H9 (cell line): ENCODE measurements at regions not wholly inside any gene's neighbourhood (a gene's known extent, or its start where the extent isn't known, plus 50 kb on each side); places are given as distances from the start of the nearest gene placed in this dataset.

Experiments
- DNase-seq: peaks from one replicate; pipeline ENCODE4 v3.0.0-alpha.2; 2017
- H2AFZ ChIP-seq: one replicate; pipeline ENCODE4 v1.6.1; 2013; ENCODE audit warnings: mild to moderate bottlenecking, low read length, control low read depth, moderate library complexity
- H2AK5ac ChIP-seq: 2 replicates; pipeline ENCODE4 v1.6.1; 2013; ENCODE audit warnings: low read length, control low read depth, mixed read lengths; ENCODE audit not compliant: insufficient read length
- H2BK120ac ChIP-seq: one replicate; pipeline ENCODE4 v1.6.1; 2013; ENCODE audit warnings: low read depth, mild to moderate bottlenecking, low read length, control low read depth, inconsistent platforms; ENCODE audit not compliant: poor library complexity, severe bottlenecking
- H2BK12ac ChIP-seq: 2 replicates; pipeline ENCODE4 v1.6.1; 2013; ENCODE audit warnings: low read length, control low read depth, mixed read lengths, low read depth; ENCODE audit not compliant: insufficient read length
- H2BK15ac ChIP-seq: 2 replicates; pipeline ENCODE4 v1.6.1; 2013; ENCODE audit warnings: low read depth, low read length, control low read depth
- H2BK20ac ChIP-seq: one replicate; pipeline ENCODE4 v1.6.1; 2013; ENCODE audit warnings: low read depth, mild to moderate bottlenecking, low read length, control low read depth, inconsistent platforms; ENCODE audit not compliant: poor library complexity, severe bottlenecking
- H2BK5ac ChIP-seq: 2 replicates; pipeline ENCODE4 v1.6.1; 2013; ENCODE audit warnings: low read length, control low read depth, mixed read lengths; ENCODE audit not compliant: insufficient read length
- H3K14ac ChIP-seq: 2 replicates; pipeline ENCODE4 v1.6.1; 2013; ENCODE audit warnings: low read length, control low read depth; ENCODE audit not compliant: insufficient read depth
- H3K18ac ChIP-seq: 2 replicates; pipeline ENCODE4 v1.6.1; 2013; ENCODE audit warnings: low read depth, mild to moderate bottlenecking, mixed read lengths, low read length, control low read depth; ENCODE audit not compliant: insufficient read length
- H3K23ac ChIP-seq: 2 replicates; pipeline ENCODE4 v1.6.1; 2013; ENCODE audit warnings: low read length, control low read depth, mixed read lengths, low read depth; ENCODE audit not compliant: insufficient read length
- H3K23me2 ChIP-seq: 2 replicates; pipeline ENCODE4 v1.6.1; 2013; ENCODE audit warnings: low read depth, mild to moderate bottlenecking, mixed read lengths, low read length, control low read depth; ENCODE audit not compliant: insufficient read length, poor library complexity, severe bottlenecking
- H3K27ac ChIP-seq: 2 replicates; pipeline ENCODE4 v1.5.1; 2013; ENCODE audit warnings: low read length, control low read depth, mixed read lengths, low read depth; ENCODE audit not compliant: insufficient read length
- H3K27me3 ChIP-seq: 2 replicates; pipeline ENCODE4 v1.6.1; 2013; ENCODE audit warnings: low read length, control low read depth, inconsistent platforms; ENCODE audit not compliant: insufficient read depth
- H3K4ac ChIP-seq: 2 replicates; pipeline ENCODE4 v1.6.1; 2013; ENCODE audit warnings: low read depth, mild to moderate bottlenecking, control low read depth, inconsistent platforms, low read length, moderate library complexity
- H3K4me1 ChIP-seq: 2 replicates; pipeline ENCODE4 v1.6.1; 2013; ENCODE audit warnings: low read length, control low read depth, inconsistent platforms; ENCODE audit not compliant: insufficient read depth
- H3K4me2 ChIP-seq: 2 replicates; pipeline ENCODE4 v1.6.1; 2013; ENCODE audit warnings: low read length, control low read depth, mixed read lengths; ENCODE audit not compliant: insufficient read length, insufficient read depth
- H3K56ac ChIP-seq: 2 replicates; pipeline ENCODE4 v1.6.1; 2013; ENCODE audit warnings: low read depth, mild to moderate bottlenecking, mixed read lengths, low read length, control low read depth; ENCODE audit not compliant: insufficient read length
- H3K79me1 ChIP-seq: 2 replicates; pipeline ENCODE4 v1.6.1; 2013; ENCODE audit warnings: low read depth, mild to moderate bottlenecking, moderate library complexity, low read length, control low read depth, inconsistent platforms; ENCODE audit not compliant: insufficient read depth, poor library complexity, severe bottlenecking
- H3K79me2 ChIP-seq: 2 replicates; pipeline ENCODE4 v1.6.1; 2013; ENCODE audit warnings: low read length, control low read depth, inconsistent platforms; ENCODE audit not compliant: insufficient read depth
- H3K9ac ChIP-seq: 2 replicates; pipeline ENCODE4 v1.6.1; 2013; ENCODE audit warnings: low read length, control low read depth, mixed read lengths; ENCODE audit not compliant: insufficient read length; ENCODE audit errors: extremely low read depth
- H3K9me3 ChIP-seq: one replicate; pipeline ENCODE4 v1.6.1; 2013; ENCODE audit warnings: low read depth, low read length, inconsistent platforms; ENCODE audit not compliant: control insufficient read depth
- H3T11ph ChIP-seq: one replicate; pipeline ENCODE4 v1.6.1; 2013; ENCODE audit warnings: mild to moderate bottlenecking, low read length, control low read depth, inconsistent platforms
- H4K20me1 ChIP-seq: one replicate; pipeline ENCODE4 v1.6.1; 2013; ENCODE audit not compliant: control insufficient read depth, insufficient read length, insufficient read depth
- H4K5ac ChIP-seq: 2 replicates; pipeline ENCODE4 v1.6.1; 2013; ENCODE audit warnings: low read depth, mild to moderate bottlenecking, mixed read lengths, low read length, control low read depth; ENCODE audit not compliant: insufficient read length
- H4K8ac ChIP-seq: replicated peaks from 2 replicates; pipeline ENCODE4 v1.6.1; 2013; ENCODE audit warnings: low read length, control low read depth, mixed read lengths, low read depth; ENCODE audit not compliant: insufficient read length
- H4K91ac ChIP-seq: 2 replicates; pipeline ENCODE4 v1.6.1; 2013; ENCODE audit warnings: low read depth, mild to moderate bottlenecking, moderate library complexity, mixed read lengths, low read length, control low read depth; ENCODE audit not compliant: insufficient read length
- H3K27ac Mint-ChIP-seq, 3 experiments: 2 replicates in 2 of 3; 3 replicates in 1 of 3; pipeline ENCODE4 v1.8.0; 2020 to 2021; ENCODE audit warnings: mixed read lengths in 3 of 3, mild to moderate bottlenecking in 1 of 3, moderate library complexity in 1 of 3
- H3K27me3 Mint-ChIP-seq: 2 replicates; pipeline ENCODE4 v1.8.0; 2021; ENCODE audit warnings: low read depth, mild to moderate bottlenecking, moderate library complexity, mixed read lengths
- H3K36me3 Mint-ChIP-seq, 3 experiments: 2 replicates in 2 of 3; 3 replicates in 1 of 3; pipeline ENCODE4 v1.8.0; 2020 to 2021; ENCODE audit warnings: low read depth in 3 of 3, mixed read lengths in 3 of 3; ENCODE audit not compliant: insufficient read depth in 1 of 3
- H3K4me1 Mint-ChIP-seq, 2 experiments: 2 replicates each; pipeline ENCODE4 v1.8.0; 2020; ENCODE audit warnings: mixed read lengths in 2 of 2
- H3K4me3 Mint-ChIP-seq, 2 experiments: 2 replicates in 1 of 2; 3 replicates in 1 of 2; pipeline ENCODE4 v1.8.0; 2020 to 2021; ENCODE audit warnings: mild to moderate bottlenecking in 2 of 2, mixed read lengths in 2 of 2, moderate library complexity in 1 of 2
- H3K9me3 Mint-ChIP-seq, 2 experiments: 2 replicates in 1 of 2; 3 replicates in 1 of 2; pipeline ENCODE4 v1.8.0; 2020; ENCODE audit warnings: mild to moderate bottlenecking in 2 of 2, mixed read lengths in 2 of 2, moderate library complexity in 1 of 2
- CTCF ChIP-seq: fragments of 200-600 bp; sonication (generic); conservative IDR thresholded peaks from 3 replicates; pipeline ENCODE4 v1.8.0; 2021; ENCODE audit warnings: antibody characterized with exemption, mild to moderate bottlenecking
- WGBS: extraction: QIAGEN DNeasy Blood & Tissue Kit; methylation state at CpG from one replicate; pipeline ENCODE4 v1.1.7; 2013; ENCODE audit warnings: missing lambda C conversion rate, low lambda C conversion rate, mixed read lengths; ENCODE audit not compliant: insufficient read length; ENCODE audit errors: extremely low coverage; 5-methylcytosine and 5-hydroxymethylcytosine counted together

- H3K27ac Mint-ChIP-seq, result no peak overlapping the region
- no peak overlapping the region for H2BK12ac ChIP-seq
- no peaks in the 10 kb centered on the region for H3K4me1 Mint-ChIP-seq
- no CpG with 5 or more reads among the region's 1 CpG for WGBS
- H3K36me3 Mint-ChIP-seq, result no peaks in the 10 kb centered on the region
- H3K9me3 Mint-ChIP-seq, result no peaks in the 10 kb centered on the region; a peak in 1 of 5 replicates
- H2AK5ac ChIP-seq, result no peak overlapping the region
- H3K27me3 ChIP-seq, result no peaks in the 10 kb centered on the region
- no peak overlapping the region for H3K27ac ChIP-seq
- DNase-seq, result no peak
- H2BK5ac ChIP-seq, result no peak overlapping the region
- no peak overlapping the region for H4K5ac ChIP-seq
- H3K56ac ChIP-seq, result no peak overlapping the region
- H3K27me3 Mint-ChIP-seq, result peaks cover 2% of the 10 kb centered on the region; the same call in 1 of the 2 replicates
- H3K23ac ChIP-seq, result no peak overlapping the region
- H4K8ac ChIP-seq, result no peak overlapping the region
- no peak overlapping the region for H4K91ac ChIP-seq
- no peak overlapping the region for H3K4ac ChIP-seq
- no peak overlapping the region for H3K14ac ChIP-seq
- no peak overlapping the region for H2BK15ac ChIP-seq
- no peak overlapping the region for H2BK20ac ChIP-seq
- H3K4me1 ChIP-seq, result no peaks in the 10 kb centered on the region
- no peak overlapping the region for H2AFZ ChIP-seq
- H3K9me3 ChIP-seq, result no peaks in the 10 kb centered on the region
- H3K9ac ChIP-seq, result no peak overlapping the region
- H3K79me1 ChIP-seq, result no peaks in the 10 kb centered on the region
- no peak overlapping the region for H3K4me2 ChIP-seq
- no peak overlapping the region for H2BK120ac ChIP-seq
- H3T11ph ChIP-seq, result no peak overlapping the region
- H3K18ac ChIP-seq, result no peak overlapping the region
- H3K23me2 ChIP-seq, result no peaks in the 10 kb centered on the region
- no peak for TF ChIP-seq CTCF
- H4K20me1 ChIP-seq, result no peaks in the 10 kb centered on the region
- H3K4me3 Mint-ChIP-seq, result no peak overlapping the region
- no peaks in the 10 kb centered on the region for H3K79me2 ChIP-seq
Measured at GRCh38 chr15:55026381-55026780, 170.4 kb downstream of the RSL24D1 start.
